Natural killer cell treated with Interleukin-12 subunit alpha and Interleukin-12 subunit beta and Interleukin-15 and Interleukin-18, amount 100 ng/mL, for 72 hours (primary cell): ENCODE measurements at regions not wholly inside any gene's neighbourhood (a gene's known extent, or its start where the extent isn't known, plus 50 kb on each side); places are given as distances from the start of the nearest gene placed in this dataset.
A peak's percentile ranks its signal among the peaks of the same experiment; 100 is the strongest.
"Not testable (repeated sequence)": the region's sequence is repeated elsewhere in the genome, so short reads cannot be mapped to it uniquely, and the experiment has no call there.

Experiments used
- ATAC-seq, 2 donors: fragments of 150-1000 bp; cut with Tn5 transposase in 1 of 2; sonication (Bioruptor Pico), chemical (Tn5 transposase) in 1 of 2; 2 replicates each; pipeline ENCODE4 v1.10.0; 2021
- DNase-seq: peaks from one replicate; pipeline ENCODE4 v3.0.0; 2022; ENCODE audit warnings: low spot score
- H3K27ac Mint-ChIP-seq, 2 donors: 1 replicate in 1 of 2; 2 replicates in 1 of 2; pipeline ENCODE4 v1.8.0; 2022; ENCODE audit warnings: mixed read lengths in 2 of 2, mild to moderate bottlenecking in 1 of 2, moderate library complexity in 1 of 2
- H3K27me3 Mint-ChIP-seq, 2 donors: 1 replicate in 1 of 2; 2 replicates in 1 of 2; pipeline ENCODE4 v1.8.0; 2022; ENCODE audit warnings: mixed read lengths in 2 of 2
- H3K36me3 Mint-ChIP-seq: one replicate; pipeline ENCODE4 v1.8.0; 2022; ENCODE audit warnings: mixed read lengths
- H3K4me1 Mint-ChIP-seq, 2 donors: 1 replicate in 1 of 2; 2 replicates in 1 of 2; pipeline ENCODE4 v1.8.0; 2022; ENCODE audit warnings: low read depth in 2 of 2, mixed read lengths in 2 of 2, mild to moderate bottlenecking in 1 of 2
- H3K4me3 Mint-ChIP-seq: one replicate; pipeline ENCODE4 v1.8.0; 2022; ENCODE audit warnings: mixed read lengths
- H3K9me3 Mint-ChIP-seq: 2 replicates; pipeline ENCODE4 v1.8.0; 2022; ENCODE audit warnings: mixed read lengths

DNA sequence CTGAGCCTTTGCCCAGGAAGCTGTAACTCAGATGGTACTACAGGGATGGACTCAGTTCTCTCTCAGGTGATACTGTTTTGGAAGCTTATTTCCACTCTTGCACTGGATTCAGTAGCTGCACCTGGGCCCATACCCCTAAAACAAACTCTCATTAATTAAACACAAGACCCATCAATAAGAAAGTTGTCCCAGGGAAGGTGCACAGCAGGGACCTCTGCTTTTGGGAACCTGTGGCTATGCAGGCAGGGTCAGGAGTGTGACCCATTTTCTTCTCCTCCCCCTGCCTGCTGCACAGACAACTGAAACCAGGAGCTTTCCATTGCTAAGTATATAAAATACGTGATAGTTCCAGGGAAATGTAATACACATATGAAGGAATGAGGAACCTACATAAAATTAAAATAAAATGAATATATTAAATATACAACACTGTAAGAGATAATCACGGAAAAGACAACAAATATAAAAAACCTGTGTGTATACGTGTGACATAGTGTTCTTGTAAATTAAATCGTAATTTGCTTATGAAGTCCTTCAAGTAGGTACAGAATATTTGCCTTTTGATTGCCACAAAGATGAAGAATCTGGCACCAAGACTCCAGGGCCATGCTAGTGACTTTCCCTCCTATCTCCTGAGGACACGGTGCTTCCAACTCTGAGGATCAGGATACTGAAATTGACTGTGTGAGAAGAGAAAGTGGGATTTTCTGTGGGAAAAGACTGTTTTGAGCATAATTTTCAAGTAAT is 101.6 kb upstream of the GOLGA6L6 start:
- no peak for DNase-seq
- no peaks in the 10 kb centered on the region for H3K36me3 Mint-ChIP-seq
- no peak overlapping the region for H3K4me3 Mint-ChIP-seq
- H3K27ac Mint-ChIP-seq: no peak overlapping the region
- no peak for ATAC-seq
- H3K27me3 Mint-ChIP-seq: no peaks in the 10 kb centered on the region
- peaks cover 0 to 3% of the 10 kb centered on the region in 2 donors for H3K4me1 Mint-ChIP-seq
- no peaks in the 10 kb centered on the region for H3K9me3 Mint-ChIP-seq

- Mint-ChIP-seq H3K4me3 (no peak overlapping the region), H3K36me3 (no peaks in the 10 kb centered on the region), H3K9me3 (no peaks in the 10 kb centered on the region), H3K4me1 (peaks cover 0 to 3% of the 10 kb centered on the region in 2 donors), H3K27me3 (no peaks in the 10 kb centered on the region), H3K27ac (no peak overlapping the region)
- DNase-seq: no peak
- no peak for ATAC-seq
Measured at GRCh38 chr15:20642054-20642767, 100.6 kb upstream of the GOLGA6L6 start.

- H3K4me3 Mint-ChIP-seq, H3K27me3 Mint-ChIP-seq, H3K4me1 Mint-ChIP-seq, DNase-seq, H3K27ac Mint-ChIP-seq, H3K36me3 Mint-ChIP-seq, H3K9me3 Mint-ChIP-seq: not testable (repeated sequence)
- ATAC-seq: peak; percentile 82 to 85
Measured at GRCh38 chr15:20640427-20640826, 98.8 kb upstream of the GOLGA6L6 start.

- H3K36me3 Mint-ChIP-seq, DNase-seq, H3K9me3 Mint-ChIP-seq, H3K27me3 Mint-ChIP-seq, H3K4me1 Mint-ChIP-seq, H3K27ac Mint-ChIP-seq, H3K4me3 Mint-ChIP-seq: not testable (repeated sequence)
- ATAC-seq: peak; percentile 74 to 82
Measured at GRCh38 chr15:20639224-20639623, 97.6 kb upstream of the GOLGA6L6 start.

- not testable (repeated sequence) for H3K27me3 Mint-ChIP-seq, H3K27ac Mint-ChIP-seq, DNase-seq, H3K4me1 Mint-ChIP-seq, H3K4me3 Mint-ChIP-seq, H3K9me3 Mint-ChIP-seq, H3K36me3 Mint-ChIP-seq
- peak; percentile 38 to 51 for ATAC-seq
Measured at GRCh38 chr15:20637499-20637898, 95.9 kb upstream of the GOLGA6L6 start.

GRCh38 chr15:20629526-20629925 is 87.9 kb upstream of the GOLGA6L6 start:
- not testable (repeated sequence) for H3K9me3 Mint-ChIP-seq, DNase-seq, H3K4me1 Mint-ChIP-seq, ATAC-seq, H3K36me3 Mint-ChIP-seq, H3K27ac Mint-ChIP-seq, H3K27me3 Mint-ChIP-seq, H3K4me3 Mint-ChIP-seq

DNA sequence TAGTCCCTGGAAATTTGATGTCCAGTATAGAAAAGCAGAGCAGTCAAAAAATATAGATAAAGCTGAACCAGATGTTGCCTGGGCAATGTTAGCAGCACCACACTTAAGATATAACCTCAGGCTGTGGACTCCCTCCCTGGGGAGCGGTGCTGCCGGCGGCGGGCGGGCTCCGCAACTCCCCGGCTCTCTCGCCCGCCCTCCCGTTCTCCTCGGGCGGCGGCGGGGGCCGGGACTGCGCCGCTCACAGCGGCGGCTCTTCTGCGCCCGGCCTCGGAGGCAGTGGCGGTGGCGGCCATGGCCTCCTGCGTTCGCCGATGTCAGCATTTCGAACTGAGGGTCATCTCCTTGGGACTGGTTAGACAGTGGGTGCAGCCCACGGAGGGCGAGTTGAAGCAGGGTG is 86.9 kb upstream of the GOLGA6L6 start:
- not testable (repeated sequence) for H3K36me3 Mint-ChIP-seq, H3K4me1 Mint-ChIP-seq, H3K9me3 Mint-ChIP-seq, H3K27me3 Mint-ChIP-seq, DNase-seq, H3K4me3 Mint-ChIP-seq, H3K27ac Mint-ChIP-seq
- peak in 1 of 2 donors; percentile 49 for ATAC-seq

DNA sequence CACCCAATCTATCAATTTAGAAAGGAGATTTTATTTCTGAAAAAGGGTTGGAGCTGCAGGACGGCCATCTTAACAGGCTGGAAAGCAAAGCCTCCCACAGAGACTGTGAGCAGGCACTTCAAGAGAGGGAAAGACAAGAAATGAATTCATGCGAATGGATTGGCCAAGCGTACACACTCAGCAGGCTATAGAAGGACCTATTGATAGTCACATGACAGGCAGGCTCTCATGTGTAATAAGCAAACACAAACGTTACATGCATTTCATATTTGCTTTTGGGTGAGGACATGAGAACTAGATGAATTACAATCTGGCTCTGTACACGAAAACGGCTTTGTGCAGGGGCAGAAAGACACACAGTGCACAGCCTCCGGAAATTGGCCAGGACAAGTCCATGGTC is 83.9 kb upstream of the GOLGA6L6 start:
- not testable (repeated sequence) for H3K36me3 Mint-ChIP-seq, ATAC-seq, H3K9me3 Mint-ChIP-seq, H3K27me3 Mint-ChIP-seq, H3K4me1 Mint-ChIP-seq, H3K4me3 Mint-ChIP-seq, DNase-seq, H3K27ac Mint-ChIP-seq

- not testable (repeated sequence) for ATAC-seq, H3K27me3 Mint-ChIP-seq, H3K9me3 Mint-ChIP-seq, H3K36me3 Mint-ChIP-seq, H3K4me3 Mint-ChIP-seq, DNase-seq, H3K4me1 Mint-ChIP-seq, H3K27ac Mint-ChIP-seq
Measured at GRCh38 chr15:20624085-20624484, 82.5 kb upstream of the GOLGA6L6 start.

DNA sequence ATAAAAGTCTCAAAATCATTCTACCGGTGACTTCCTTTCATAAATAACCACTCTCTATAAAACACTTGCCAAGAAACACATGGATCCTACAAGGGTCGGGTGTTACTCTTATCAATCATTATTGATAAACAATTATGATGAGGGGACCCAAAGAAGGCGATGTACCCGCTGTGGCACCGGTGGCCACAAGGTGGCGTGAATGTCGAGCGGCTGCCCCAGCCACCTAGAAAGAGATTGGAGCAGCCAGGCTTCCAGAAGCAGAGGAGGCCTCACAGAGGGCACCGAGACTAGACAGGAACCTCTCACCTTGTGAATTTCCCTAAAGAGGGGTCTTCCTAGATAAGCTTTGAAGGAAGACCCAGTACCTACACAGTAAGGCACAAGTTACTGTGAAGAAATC is 80.5 kb upstream of the GOLGA6L6 start:
- ATAC-seq: peak; percentile 36 to 76
- not testable (repeated sequence) for H3K4me1 Mint-ChIP-seq, H3K9me3 Mint-ChIP-seq, H3K36me3 Mint-ChIP-seq, DNase-seq, H3K27ac Mint-ChIP-seq, H3K4me3 Mint-ChIP-seq, H3K27me3 Mint-ChIP-seq

GRCh38 chr15:20614549-20614948 is 72.9 kb upstream of the GOLGA6L6 start:
- ATAC-seq, H3K27ac Mint-ChIP-seq, DNase-seq, H3K9me3 Mint-ChIP-seq, H3K36me3 Mint-ChIP-seq, H3K4me1 Mint-ChIP-seq, H3K4me3 Mint-ChIP-seq, H3K27me3 Mint-ChIP-seq: not testable (repeated sequence)

GRCh38 chr15:20612796-20613195 is 71.2 kb upstream of the GOLGA6L6 start:
- H3K4me1 Mint-ChIP-seq, H3K36me3 Mint-ChIP-seq, H3K27me3 Mint-ChIP-seq, H3K4me3 Mint-ChIP-seq, DNase-seq, H3K27ac Mint-ChIP-seq, H3K9me3 Mint-ChIP-seq, ATAC-seq: not testable (repeated sequence)

DNA sequence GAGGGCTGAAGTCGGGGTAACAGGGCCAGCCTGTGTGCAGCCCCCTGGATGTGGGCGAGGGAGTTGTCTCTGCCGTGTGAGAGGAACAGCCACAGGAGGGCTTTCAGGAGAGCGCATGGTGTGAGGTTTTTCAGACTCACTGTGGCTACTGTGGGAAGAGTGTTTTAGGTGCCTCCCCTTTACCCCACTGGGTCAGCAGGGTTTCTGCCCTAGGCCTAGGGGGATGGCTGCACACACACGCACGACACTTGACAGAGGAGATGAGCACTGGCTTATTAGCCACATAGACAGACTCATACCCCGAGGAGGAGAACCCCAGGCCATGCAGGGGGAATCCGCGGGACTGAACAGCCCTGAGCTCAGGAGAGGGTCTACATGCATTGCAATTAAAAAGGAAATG is 70.8 kb upstream of the GOLGA6L6 start:
- not testable (repeated sequence) for H3K27ac Mint-ChIP-seq, H3K27me3 Mint-ChIP-seq, H3K4me1 Mint-ChIP-seq, H3K36me3 Mint-ChIP-seq, DNase-seq, H3K4me3 Mint-ChIP-seq, H3K9me3 Mint-ChIP-seq
- ATAC-seq: peak; percentile 61 to 74

GRCh38 chr15:20611667-20612290 is 70.2 kb upstream of the GOLGA6L6 start:
- H3K27ac Mint-ChIP-seq, H3K4me3 Mint-ChIP-seq, DNase-seq, H3K27me3 Mint-ChIP-seq, H3K9me3 Mint-ChIP-seq, H3K36me3 Mint-ChIP-seq, H3K4me1 Mint-ChIP-seq: not testable (repeated sequence)
- peak in 1 of 2 donors; percentile 72 for ATAC-seq
